Fibroblast of villous mesenchyme (primary cell): ENCODE measurements at regions not wholly inside any gene's neighbourhood (a gene's known extent, or its start where the extent isn't known, plus 50 kb on each side); places are given as distances from the start of the nearest gene placed in this dataset.
"Not testable (repeated sequence)": the region's sequence is repeated elsewhere in the genome, so short reads cannot be mapped to it uniquely, and the experiment has no call there.

Source experiments
- DNase-seq: peaks from one replicate; pipeline ENCODE4 v3.0.0-alpha.2; 2010; ENCODE audit warnings: low read depth
- H3K4me3 ChIP-seq: 2 replicates; pipeline ENCODE4 v1.5.1; 2011; ENCODE audit warnings: low read depth, mild to moderate bottlenecking, low read length
- TF ChIP-seq, protein P1 (sequence below): IDR thresholded peaks from 2 replicates; pipeline ENCODE4 v1.5.1; 2012; ENCODE audit warnings: low read depth, mild to moderate bottlenecking, low read length; ENCODE audit not compliant: insufficient read depth

DNA sequence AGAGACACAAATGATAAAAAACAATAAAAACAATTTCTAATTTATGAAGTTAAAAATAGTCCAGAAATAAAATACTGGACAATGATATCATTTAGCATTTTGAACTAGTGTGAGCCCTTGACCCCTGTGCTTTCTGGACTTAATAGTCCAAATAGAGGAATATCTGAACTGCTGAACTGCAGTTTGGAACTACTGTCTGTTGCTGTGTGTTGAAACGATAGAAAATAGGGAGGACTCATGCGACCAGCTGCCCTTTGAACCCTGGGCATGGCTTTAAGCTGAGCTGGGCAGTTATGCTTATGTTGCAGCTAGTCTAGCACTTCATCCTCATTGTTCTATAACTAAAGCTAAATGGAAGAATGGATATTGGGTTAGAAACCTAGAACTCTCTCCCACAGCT is 99.5 kb downstream of the FMR1NB start:
- no peak overlapping the region for H3K4me3 ChIP-seq
- TF ChIP-seq, protein P1, sequence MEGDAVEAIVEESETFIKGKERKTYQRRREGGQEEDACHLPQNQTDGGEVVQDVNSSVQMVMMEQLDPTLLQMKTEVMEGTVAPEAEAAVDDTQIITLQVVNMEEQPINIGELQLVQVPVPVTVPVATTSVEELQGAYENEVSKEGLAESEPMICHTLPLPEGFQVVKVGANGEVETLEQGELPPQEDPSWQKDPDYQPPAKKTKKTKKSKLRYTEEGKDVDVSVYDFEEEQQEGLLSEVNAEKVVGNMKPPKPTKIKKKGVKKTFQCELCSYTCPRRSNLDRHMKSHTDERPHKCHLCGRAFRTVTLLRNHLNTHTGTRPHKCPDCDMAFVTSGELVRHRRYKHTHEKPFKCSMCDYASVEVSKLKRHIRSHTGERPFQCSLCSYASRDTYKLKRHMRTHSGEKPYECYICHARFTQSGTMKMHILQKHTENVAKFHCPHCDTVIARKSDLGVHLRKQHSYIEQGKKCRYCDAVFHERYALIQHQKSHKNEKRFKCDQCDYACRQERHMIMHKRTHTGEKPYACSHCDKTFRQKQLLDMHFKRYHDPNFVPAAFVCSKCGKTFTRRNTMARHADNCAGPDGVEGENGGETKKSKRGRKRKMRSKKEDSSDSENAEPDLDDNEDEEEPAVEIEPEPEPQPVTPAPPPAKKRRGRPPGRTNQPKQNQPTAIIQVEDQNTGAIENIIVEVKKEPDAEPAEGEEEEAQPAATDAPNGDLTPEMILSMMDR: no peak
- DNase-seq: no peak

DNA sequence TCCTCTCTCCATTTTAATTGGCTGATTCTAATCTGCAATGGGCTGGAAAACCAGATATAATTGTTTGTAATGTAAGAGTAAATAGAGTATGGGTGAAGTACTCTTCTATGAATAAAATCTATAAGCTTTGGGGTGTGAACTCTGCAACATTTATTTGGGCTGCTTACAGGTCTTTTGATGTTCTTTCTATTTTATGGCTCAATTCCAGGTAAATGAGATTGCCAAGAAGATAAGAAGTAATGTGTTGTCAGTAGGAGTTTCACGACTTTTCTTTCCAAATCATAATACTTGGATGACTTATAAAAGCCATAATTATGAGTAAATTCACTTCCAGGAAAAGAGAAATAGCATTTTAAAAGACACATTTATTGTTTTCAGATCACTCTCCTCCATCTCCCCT is 103.5 kb downstream of the FMR1NB start:
- no peak overlapping the region for H3K4me3 ChIP-seq
- no peak for DNase-seq
- TF ChIP-seq, protein P1: no peak

DNA sequence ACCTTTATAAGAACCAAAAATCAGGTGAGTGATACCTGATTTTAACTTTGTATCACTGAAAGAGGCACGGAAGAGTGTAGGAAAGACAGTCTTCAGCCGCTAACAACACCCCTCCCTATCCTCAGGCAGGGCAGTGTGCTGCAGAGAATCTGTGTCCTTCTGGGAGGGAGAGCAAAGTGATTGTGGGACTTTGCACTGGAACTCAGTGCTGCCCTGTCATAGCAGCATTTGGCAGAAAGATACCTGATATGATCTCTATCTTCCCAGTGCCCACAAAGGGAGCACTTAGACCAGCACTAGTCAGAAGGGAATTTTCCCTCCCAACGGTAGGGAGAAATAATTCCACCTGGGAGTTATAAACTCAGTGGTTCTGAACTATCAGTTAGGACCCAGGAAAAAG is 139.0 kb downstream of the FMR1NB start:
- TF ChIP-seq, protein P1: no peak
- no peak for DNase-seq
- H3K4me3 ChIP-seq: no peak overlapping the region

DNA sequence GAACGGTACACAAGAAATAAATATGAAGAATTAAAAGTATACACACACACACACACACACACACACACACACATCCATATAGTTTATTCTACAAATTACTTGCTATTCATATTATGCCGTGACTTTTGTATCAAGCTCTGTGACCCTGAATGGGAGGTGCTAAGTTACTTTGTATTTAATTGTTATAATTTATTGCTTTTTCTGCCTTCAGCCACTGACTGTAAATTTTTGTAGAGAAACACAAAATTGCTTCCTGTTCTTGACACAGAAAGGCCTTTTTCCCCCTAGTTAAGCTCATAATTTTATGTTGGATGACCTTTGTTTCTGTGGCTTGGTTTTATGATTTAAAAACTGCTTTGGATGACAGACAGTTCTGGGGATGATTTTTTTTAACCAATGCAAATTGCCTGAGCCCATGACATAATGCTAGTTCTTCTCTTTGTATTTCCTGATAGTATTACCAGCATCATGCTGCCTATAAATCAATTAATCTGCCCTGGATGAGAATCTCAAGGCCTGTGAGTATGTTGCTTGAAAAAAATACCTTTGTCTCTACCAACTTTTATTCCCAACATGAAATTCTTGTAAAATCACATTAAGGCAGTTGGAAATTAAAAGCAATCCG is 140.0 kb downstream of the FMR1NB start:
- TF ChIP-seq, protein P1: no peak

DNA sequence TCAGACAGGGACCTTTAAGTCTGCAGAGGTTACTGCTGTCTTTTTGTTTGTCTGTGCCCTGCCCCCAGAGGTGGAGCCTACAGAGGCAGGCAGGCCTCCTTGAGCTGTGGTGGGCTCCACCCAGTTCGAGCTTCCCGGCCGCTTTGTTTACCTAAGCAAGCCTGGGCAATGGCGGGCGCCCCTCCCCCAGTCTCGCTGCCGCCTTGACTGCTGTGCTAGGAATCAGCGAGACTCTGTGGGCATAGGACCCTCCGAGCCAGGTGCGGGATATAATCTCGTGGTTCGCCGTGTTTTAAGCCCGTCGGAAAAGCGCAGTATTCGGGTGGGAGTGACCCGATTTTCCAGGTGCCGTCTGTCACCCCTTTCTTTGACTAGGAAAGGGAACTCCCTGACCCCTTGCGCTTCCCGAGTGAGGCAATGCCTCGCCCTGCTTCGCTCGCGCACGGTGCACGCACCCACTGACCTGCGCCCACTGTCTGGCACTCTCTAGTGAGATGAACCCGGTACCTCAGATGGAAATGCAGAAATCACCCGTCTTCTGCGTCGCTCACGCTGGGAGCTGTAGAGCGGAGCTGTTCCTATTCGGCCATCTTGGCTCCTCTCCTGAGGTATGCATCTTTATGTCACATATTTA is 147.9 kb downstream of the FMR1NB start:
- not testable (repeated sequence) for DNase-seq, H3K4me3 ChIP-seq

More for the DNA sequence above, 140.0 kb downstream of the FMR1NB start:
- DNase-seq: no peak
- H3K4me3 ChIP-seq: no peak overlapping the region

DNA sequence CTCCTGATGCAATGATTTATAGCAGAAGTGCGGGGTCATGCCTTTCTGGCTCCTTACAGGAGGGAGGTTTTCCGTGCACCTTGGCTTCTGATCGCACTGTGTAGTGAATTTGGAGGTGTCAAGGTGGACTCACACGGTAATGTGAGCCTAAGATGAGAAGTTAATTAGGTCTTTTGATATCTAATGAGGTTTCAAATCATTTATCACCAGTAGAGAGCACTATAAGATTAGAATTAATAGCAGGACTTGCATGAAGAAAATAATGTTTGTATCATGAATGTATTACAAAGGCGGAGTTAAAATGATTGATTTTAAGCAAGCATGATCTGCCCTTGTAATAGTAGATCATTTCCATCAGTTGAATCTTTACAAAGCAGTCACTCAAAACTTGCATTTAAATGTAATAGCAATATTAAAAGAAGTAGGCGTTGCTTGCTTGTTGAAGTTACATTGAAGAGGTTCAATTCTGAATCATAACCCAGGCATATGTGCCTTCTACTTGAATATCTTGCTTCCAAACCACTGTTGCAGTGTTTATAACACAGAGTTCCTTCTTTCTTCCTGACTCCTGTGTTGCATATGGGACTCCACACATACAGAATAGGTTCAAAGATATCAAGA is 152.1 kb downstream of the FMR1NB start:
- TF ChIP-seq, protein P1: no peak
- no peak for DNase-seq
- no peak overlapping the region for H3K4me3 ChIP-seq

DNA sequence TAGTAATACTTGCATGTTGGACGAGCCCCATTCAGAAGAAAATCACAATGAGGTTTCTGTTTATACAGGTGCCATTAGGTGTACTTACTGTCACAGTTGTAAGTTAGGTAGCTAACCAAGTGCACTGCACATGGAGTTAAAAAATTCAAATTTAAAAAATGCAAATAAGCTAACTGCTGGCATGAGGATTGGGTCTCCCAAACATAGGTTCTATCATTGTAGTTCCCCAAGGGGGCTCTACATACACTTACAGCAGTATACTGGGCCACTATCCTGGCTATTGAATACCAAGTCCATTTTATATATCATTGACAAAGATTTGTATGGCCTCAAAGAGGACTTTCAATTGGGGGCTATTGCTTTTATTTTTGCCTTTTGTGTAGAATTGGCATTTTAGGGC is 153.4 kb downstream of the FMR1NB start:
- TF ChIP-seq, protein P1: no peak
- no peak for DNase-seq
- H3K4me3 ChIP-seq: no peak overlapping the region
